ENCODE measurements at regions not wholly inside any gene's neighbourhood (a gene's known extent, or its start where the extent isn't known, plus 50 kb on each side); places are given as distances from the start of the nearest gene placed in this dataset.

DNA sequence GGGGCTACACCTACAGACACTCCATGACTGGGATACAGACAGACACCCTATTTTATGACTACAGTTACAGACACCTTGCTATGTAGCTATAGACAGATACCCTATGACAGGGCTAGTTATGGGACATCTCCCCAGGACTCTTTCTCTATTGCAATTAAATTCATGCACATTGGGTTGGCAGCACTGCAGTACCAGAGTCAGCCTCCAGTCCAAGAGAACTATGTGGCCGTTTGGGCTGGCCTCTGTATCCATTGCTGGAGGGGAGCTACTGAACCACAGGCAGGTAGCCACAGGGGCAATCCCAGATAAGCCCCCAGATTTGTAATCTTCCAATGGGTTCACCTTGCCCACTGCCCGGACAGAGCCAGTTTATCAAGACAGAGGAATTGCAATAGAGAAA, 108.4 kb upstream of the SPATA16 start:
- H2AFZ ChIP-seq (ENCODE audit: low read length), result no peak overlapping the region
- no peak for DNase-seq
- no peaks in the 10 kb centered on the region for H3K27me3 ChIP-seq (replicated peaks; ENCODE audit: insufficient read depth, low read length)
- no peaks in the 10 kb centered on the region for H3K4me1 ChIP-seq (ENCODE audit: low read length)
- TF ChIP-seq, protein P1, sequence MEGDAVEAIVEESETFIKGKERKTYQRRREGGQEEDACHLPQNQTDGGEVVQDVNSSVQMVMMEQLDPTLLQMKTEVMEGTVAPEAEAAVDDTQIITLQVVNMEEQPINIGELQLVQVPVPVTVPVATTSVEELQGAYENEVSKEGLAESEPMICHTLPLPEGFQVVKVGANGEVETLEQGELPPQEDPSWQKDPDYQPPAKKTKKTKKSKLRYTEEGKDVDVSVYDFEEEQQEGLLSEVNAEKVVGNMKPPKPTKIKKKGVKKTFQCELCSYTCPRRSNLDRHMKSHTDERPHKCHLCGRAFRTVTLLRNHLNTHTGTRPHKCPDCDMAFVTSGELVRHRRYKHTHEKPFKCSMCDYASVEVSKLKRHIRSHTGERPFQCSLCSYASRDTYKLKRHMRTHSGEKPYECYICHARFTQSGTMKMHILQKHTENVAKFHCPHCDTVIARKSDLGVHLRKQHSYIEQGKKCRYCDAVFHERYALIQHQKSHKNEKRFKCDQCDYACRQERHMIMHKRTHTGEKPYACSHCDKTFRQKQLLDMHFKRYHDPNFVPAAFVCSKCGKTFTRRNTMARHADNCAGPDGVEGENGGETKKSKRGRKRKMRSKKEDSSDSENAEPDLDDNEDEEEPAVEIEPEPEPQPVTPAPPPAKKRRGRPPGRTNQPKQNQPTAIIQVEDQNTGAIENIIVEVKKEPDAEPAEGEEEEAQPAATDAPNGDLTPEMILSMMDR (IDR thresholded peaks at IDR 0.05; ENCODE audit: low read length), result no peak
- TF ChIP-seq EZH2phosphoT487 (IDR thresholded peaks at IDR 0.05; ENCODE audit: low read length), result no peak
- no peak for TF ChIP-seq EZH2 (optimal IDR thresholded peaks at IDR 0.05; ENCODE audit: low read depth, low read length)
- no peak overlapping the region for H3K27ac ChIP-seq (ENCODE audit: low read length)
- no peaks in the 10 kb centered on the region for H3K79me2 ChIP-seq (ENCODE audit: low read length)
- H4K20me1 ChIP-seq (ENCODE audit: insufficient read depth, low read length), result no peaks in the 10 kb centered on the region
- H3K36me3 ChIP-seq (replicated peaks; ENCODE audit: insufficient read depth, low read length), result no peaks in the 10 kb centered on the region
- H3K9me2 ChIP-seq (replicated peaks; ENCODE audit: insufficient read depth, low read length), result no peaks in the 10 kb centered on the region
- H3K4me3 ChIP-seq (ENCODE audit: low read length), result no peak overlapping the region
- H3K4me2 ChIP-seq (ENCODE audit: low read depth, low read length), result no peak overlapping the region
- no peaks in the 10 kb centered on the region for H3K9me3 ChIP-seq (replicated peaks; ENCODE audit: insufficient read depth, low read length)
- H3K9ac ChIP-seq (ENCODE audit: low read length), result no peak overlapping the region
- no peaks in the 10 kb centered on the region for H3F3A ChIP-seq (ENCODE audit: insufficient read depth, low read length)

DNA sequence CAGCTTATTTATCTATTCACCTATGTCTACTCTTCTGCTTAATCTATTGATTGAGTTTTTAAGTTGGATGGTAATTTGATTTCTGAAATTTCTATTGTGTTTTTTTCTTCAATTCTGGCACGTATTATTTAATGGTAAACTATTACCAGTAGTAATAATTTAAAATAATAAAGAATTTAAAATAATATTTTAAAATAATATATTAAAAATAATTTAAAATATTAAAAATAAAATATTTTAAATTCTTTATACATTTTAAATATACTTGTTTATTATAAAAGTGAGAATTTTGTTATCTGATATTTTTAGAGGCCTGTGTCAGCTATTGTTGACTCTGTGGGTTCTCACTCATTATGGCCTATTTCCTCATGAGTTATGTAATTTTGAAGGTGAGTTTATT, 100.7 kb upstream of the SPATA16 start:
- no peaks in the 10 kb centered on the region for H3K9me2 ChIP-seq (replicated peaks; ENCODE audit: insufficient read depth, low read length)
- no peaks in the 10 kb centered on the region for H3K27me3 ChIP-seq (replicated peaks; ENCODE audit: insufficient read depth, low read length)
- no peaks in the 10 kb centered on the region for H3K79me2 ChIP-seq (ENCODE audit: low read length)
- TF ChIP-seq EZH2phosphoT487 (IDR thresholded peaks at IDR 0.05; ENCODE audit: low read length) (no peak), EZH2 (optimal IDR thresholded peaks at IDR 0.05; ENCODE audit: low read depth, low read length) (no peak)
- TF ChIP-seq, protein P1 (IDR thresholded peaks at IDR 0.05; ENCODE audit: low read length), result no peak
- H3K9me3 ChIP-seq (replicated peaks; ENCODE audit: insufficient read depth, low read length), result no peaks in the 10 kb centered on the region
- no peaks in the 10 kb centered on the region for H4K20me1 ChIP-seq (ENCODE audit: insufficient read depth, low read length)
- no peaks in the 10 kb centered on the region for H3F3A ChIP-seq (ENCODE audit: insufficient read depth, low read length)
- no peak overlapping the region for H3K27ac ChIP-seq (ENCODE audit: low read length)
- no peaks in the 10 kb centered on the region for H3K36me3 ChIP-seq (replicated peaks; ENCODE audit: insufficient read depth, low read length)
- no peak overlapping the region for H3K9ac ChIP-seq (ENCODE audit: low read length)
- H3K4me3 ChIP-seq (ENCODE audit: low read length), result no peak overlapping the region
- no peak for DNase-seq
- no peak overlapping the region for H2AFZ ChIP-seq (ENCODE audit: low read length)
- no peak overlapping the region for H3K4me2 ChIP-seq (ENCODE audit: low read depth, low read length)
- H3K4me1 ChIP-seq (ENCODE audit: low read length), result no peaks in the 10 kb centered on the region

DNA sequence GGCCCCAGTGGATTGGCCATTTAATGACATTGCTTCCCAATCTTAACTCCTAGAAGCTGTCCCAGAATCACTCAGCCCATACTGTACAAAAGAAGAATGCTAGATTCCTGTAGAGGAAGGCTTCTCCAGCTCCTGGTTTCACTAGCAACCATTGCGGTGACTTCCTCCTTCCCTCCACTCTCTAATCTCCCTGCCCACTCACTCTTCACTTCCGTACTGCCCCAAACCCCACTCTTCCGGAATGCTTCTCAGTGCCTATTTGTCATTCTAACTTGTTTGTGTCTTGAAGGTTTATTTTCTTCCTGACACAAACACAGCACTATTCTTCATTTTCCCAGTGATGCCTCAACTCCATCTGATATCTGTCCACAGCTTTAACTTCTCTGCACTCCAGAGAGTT, 97.1 kb upstream of the SPATA16 start:
- TF ChIP-seq, protein P1 (IDR thresholded peaks at IDR 0.05; ENCODE audit: low read length), result no peak
- no peak for TF ChIP-seq EZH2phosphoT487 (IDR thresholded peaks at IDR 0.05; ENCODE audit: low read length)
- no peak for TF ChIP-seq EZH2 (optimal IDR thresholded peaks at IDR 0.05; ENCODE audit: low read depth, low read length)
- no peak for DNase-seq
- no peak overlapping the region for H2AFZ ChIP-seq (ENCODE audit: low read length)

More for the DNA sequence above, 97.1 kb upstream of the SPATA16 start:
- no peaks in the 10 kb centered on the region for H3K27me3 ChIP-seq (replicated peaks; ENCODE audit: insufficient read depth, low read length)
- H4K20me1 ChIP-seq (ENCODE audit: insufficient read depth, low read length), result no peaks in the 10 kb centered on the region
- no peaks in the 10 kb centered on the region for H3K4me1 ChIP-seq (ENCODE audit: low read length)
- no peaks in the 10 kb centered on the region for H3F3A ChIP-seq (ENCODE audit: insufficient read depth, low read length)
- no peaks in the 10 kb centered on the region for H3K9me2 ChIP-seq (replicated peaks; ENCODE audit: insufficient read depth, low read length)
- no peaks in the 10 kb centered on the region for H3K79me2 ChIP-seq (ENCODE audit: low read length)
- no peaks in the 10 kb centered on the region for H3K36me3 ChIP-seq (replicated peaks; ENCODE audit: insufficient read depth, low read length)
- H3K9ac ChIP-seq (ENCODE audit: low read length), result no peak overlapping the region
- no peak overlapping the region for H3K4me3 ChIP-seq (ENCODE audit: low read length)
- no peak overlapping the region for H3K4me2 ChIP-seq (ENCODE audit: low read depth, low read length)
- H3K9me3 ChIP-seq (replicated peaks; ENCODE audit: insufficient read depth, low read length), result no peaks in the 10 kb centered on the region
- no peak overlapping the region for H3K27ac ChIP-seq (ENCODE audit: low read length)
